HL-60 (cell line): ENCODE measurements at regions not wholly inside any gene's neighbourhood (a gene's known extent, or its start where the extent isn't known, plus 50 kb on each side); places are given as distances from the start of the nearest gene placed in this dataset.

Source experiments
- DNase-seq, 2 experiments: peaks; one replicate each; pipeline ENCODE4 v3.0.0-alpha.2; 2010 to 2020; ENCODE audit warnings: low read depth in 1 of 2, low spot score in 1 of 2
- H3K27ac ChIP-seq: fragments of 250-450 bp; sonication (Bioruptor Pico); replicated peaks from 2 replicates; pipeline ENCODE4 v1.5.1; 2020; ENCODE audit warnings: mild to moderate bottlenecking, moderate library complexity
- H3K27me3 ChIP-seq: fragments of 250-450 bp; sonication (Bioruptor Pico); 2 replicates; pipeline ENCODE4 v1.5.1; 2021; ENCODE audit warnings: mild to moderate bottlenecking, moderate library complexity; ENCODE audit not compliant: insufficient read depth, poor library complexity, severe bottlenecking
- H3K4me3 ChIP-seq: replicated peaks from 2 replicates; pipeline ENCODE4 v1.5.1; 2011; ENCODE audit warnings: mild to moderate bottlenecking, control low read depth, low read length; ENCODE audit not compliant: insufficient read depth
- CTCF ChIP-seq: IDR thresholded peaks from one replicate; pipeline ENCODE4 v1.5.1; 2011; ENCODE audit warnings: low read length, control low read depth, inconsistent platforms; ENCODE audit not compliant: insufficient read depth
- GABPA ChIP-seq: IDR thresholded peaks from 2 replicates; pipeline ENCODE4 v1.6.1; 2012; ENCODE audit warnings: low read depth
- POLR2AphosphoS5 ChIP-seq: IDR thresholded peaks from 2 replicates; pipeline ENCODE4 v1.6.1; 2012; ENCODE audit warnings: low read depth
- SPI1 ChIP-seq: IDR thresholded peaks from 2 replicates; pipeline ENCODE4 v1.6.1; 2012; ENCODE audit warnings: low read depth, mild to moderate bottlenecking, borderline replicate concordance
- TF ChIP-seq, protein P1 (sequence below): IDR thresholded peaks from 2 replicates; pipeline ENCODE4 v1.6.1; 2012; ENCODE audit warnings: low read depth; ENCODE audit not compliant: insufficient replicate concordance

DNA sequence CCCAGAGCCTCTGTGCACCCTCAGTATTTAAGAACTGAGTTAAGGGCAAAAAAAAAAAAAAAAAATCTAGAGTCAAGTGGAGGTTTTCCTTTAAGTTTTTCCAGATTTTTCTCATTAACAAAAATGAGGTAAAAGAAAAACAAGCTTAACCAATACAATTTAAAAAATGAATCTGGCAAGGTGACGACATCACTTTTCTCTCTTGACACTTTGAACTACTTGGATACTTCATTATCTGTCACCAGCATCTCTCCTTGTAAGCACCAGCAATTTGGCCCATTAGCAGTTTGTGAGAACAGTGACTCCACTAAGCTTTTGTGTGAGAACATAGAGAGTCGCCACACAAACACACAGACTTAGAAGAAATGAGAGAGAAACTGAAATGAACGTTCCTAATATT lies 345.7 kb upstream of the SLC30A5 start:
- no peak overlapping the region for H3K4me3 ChIP-seq
- H3K27ac ChIP-seq: no peak overlapping the region
- H3K27me3 ChIP-seq: no peaks in the 10 kb centered on the region
- TF ChIP-seq GABPA: no peak
- no peak for TF ChIP-seq POLR2AphosphoS5
- DNase-seq: no peak

GRCh38 chr5:68749077-68749476 lies 344.7 kb upstream of the SLC30A5 start:
- TF ChIP-seq CTCF (no peak), GABPA (no peak), POLR2AphosphoS5 (no peak), SPI1 (no peak)
- TF ChIP-seq, protein P1, sequence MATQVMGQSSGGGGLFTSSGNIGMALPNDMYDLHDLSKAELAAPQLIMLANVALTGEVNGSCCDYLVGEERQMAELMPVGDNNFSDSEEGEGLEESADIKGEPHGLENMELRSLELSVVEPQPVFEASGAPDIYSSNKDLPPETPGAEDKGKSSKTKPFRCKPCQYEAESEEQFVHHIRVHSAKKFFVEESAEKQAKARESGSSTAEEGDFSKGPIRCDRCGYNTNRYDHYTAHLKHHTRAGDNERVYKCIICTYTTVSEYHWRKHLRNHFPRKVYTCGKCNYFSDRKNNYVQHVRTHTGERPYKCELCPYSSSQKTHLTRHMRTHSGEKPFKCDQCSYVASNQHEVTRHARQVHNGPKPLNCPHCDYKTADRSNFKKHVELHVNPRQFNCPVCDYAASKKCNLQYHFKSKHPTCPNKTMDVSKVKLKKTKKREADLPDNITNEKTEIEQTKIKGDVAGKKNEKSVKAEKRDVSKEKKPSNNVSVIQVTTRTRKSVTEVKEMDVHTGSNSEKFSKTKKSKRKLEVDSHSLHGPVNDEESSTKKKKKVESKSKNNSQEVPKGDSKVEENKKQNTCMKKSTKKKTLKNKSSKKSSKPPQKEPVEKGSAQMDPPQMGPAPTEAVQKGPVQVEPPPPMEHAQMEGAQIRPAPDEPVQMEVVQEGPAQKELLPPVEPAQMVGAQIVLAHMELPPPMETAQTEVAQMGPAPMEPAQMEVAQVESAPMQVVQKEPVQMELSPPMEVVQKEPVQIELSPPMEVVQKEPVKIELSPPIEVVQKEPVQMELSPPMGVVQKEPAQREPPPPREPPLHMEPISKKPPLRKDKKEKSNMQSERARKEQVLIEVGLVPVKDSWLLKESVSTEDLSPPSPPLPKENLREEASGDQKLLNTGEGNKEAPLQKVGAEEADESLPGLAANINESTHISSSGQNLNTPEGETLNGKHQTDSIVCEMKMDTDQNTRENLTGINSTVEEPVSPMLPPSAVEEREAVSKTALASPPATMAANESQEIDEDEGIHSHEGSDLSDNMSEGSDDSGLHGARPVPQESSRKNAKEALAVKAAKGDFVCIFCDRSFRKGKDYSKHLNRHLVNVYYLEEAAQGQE: no peak
- no peak overlapping the region for H3K4me3 ChIP-seq
- H3K27ac ChIP-seq: no peak overlapping the region
- DNase-seq: no peak
- no peaks in the 10 kb centered on the region for H3K27me3 ChIP-seq

DNA sequence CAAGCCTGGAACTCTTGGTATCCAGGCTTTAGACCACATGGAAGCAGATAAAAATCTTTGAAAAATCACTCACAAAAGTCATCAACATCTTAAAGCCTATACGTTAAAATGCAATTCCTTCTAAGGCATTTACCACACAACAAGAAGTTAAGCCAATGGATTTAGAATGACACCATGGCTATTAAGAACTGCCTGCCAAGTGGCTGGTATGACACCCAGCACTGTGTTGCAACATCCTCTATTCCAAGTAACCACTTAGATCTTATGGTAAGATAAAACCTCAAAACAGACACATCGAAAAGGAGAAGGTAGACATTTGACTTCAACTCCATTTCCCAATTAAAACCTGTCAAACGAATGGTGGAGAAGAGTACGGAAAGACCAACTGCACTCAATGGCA lies 344.2 kb upstream of the SLC30A5 start:
- no peak for DNase-seq
- Histone ChIP-seq H3K27ac (no peak overlapping the region), H3K4me3 (no peak overlapping the region), H3K27me3 (no peaks in the 10 kb centered on the region)
- TF ChIP-seq POLR2AphosphoS5 (no peak), CTCF (no peak)

- Histone ChIP-seq H3K4me3 (no peak overlapping the region), H3K27ac (no peak overlapping the region), H3K27me3 (no peaks in the 10 kb centered on the region)
- TF ChIP-seq GABPA: no peak
- DNase-seq: no peak
These were observed 342.2 kb upstream of the SLC30A5 start for GRCh38 chr5:68751661-68752060.

DNA sequence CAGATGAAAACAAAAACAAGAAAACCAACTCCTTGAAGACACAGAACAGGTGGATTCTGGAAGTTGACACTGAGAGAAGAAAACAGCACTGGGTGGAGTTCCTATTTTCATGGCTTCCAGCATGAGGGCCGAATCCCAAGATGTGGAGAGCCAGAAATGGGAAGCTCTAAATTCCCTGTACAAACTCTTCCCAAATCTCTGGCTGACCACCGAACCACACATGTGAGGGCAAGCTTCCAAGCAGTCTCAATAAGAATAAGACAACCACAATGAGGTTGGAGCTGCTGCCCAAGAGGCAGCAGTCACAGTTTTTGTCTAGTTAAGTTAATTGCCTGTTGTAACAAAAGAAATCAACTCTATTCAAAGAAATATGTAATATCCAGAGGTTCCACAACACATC lies 339.3 kb upstream of the SLC30A5 start:
- no peak for TF ChIP-seq GABPA
- no peak for TF ChIP-seq SPI1
- TF ChIP-seq, protein P1: no peak
- no peak for TF ChIP-seq CTCF
- TF ChIP-seq POLR2AphosphoS5: no peak
- Histone ChIP-seq H3K4me3 (no peak overlapping the region), H3K27ac (no peak overlapping the region), H3K27me3 (no peaks in the 10 kb centered on the region)
- no peak for DNase-seq
